Osteoblast (primary cell): ENCODE measurements at regions not wholly inside any gene's neighbourhood (a gene's known extent, or its start where the extent isn't known, plus 50 kb on each side); places are given as distances from the start of the nearest gene placed in this dataset.
A peak's percentile ranks its signal among the peaks of the same experiment; 100 is the strongest.

Experiments used
- DNase-seq: peaks from one replicate; pipeline ENCODE4 v3.0.0; 2011; ENCODE audit warnings: low spot score, mixed read lengths; ENCODE audit not compliant: insufficient read length; ENCODE audit errors: missing footprints
- H2AFZ ChIP-seq: 2 replicates; pipeline ENCODE4 v1.6.0; 2011; ENCODE audit warnings: mild to moderate bottlenecking, low read length
- H3K27ac ChIP-seq: 2 replicates; pipeline ENCODE4 v1.5.1; 2011; ENCODE audit warnings: mild to moderate bottlenecking, low read depth, low read length, moderate library complexity
- H3K27me3 ChIP-seq: 2 replicates; pipeline ENCODE4 v1.6.0; 2012; ENCODE audit warnings: mild to moderate bottlenecking, control low read depth, inconsistent platforms, low read length, moderate library complexity; ENCODE audit not compliant: insufficient read depth
- H3K36me3 ChIP-seq: 2 replicates; pipeline ENCODE4 v1.5.1; 2011; ENCODE audit warnings: mild to moderate bottlenecking, low read length, control low read depth, moderate library complexity; ENCODE audit not compliant: insufficient read depth
- H3K4me1 ChIP-seq: 2 replicates; pipeline ENCODE4 v1.5.1; 2011; ENCODE audit warnings: mild to moderate bottlenecking, low read length, control low read depth, moderate library complexity; ENCODE audit not compliant: insufficient read depth
- H3K4me2 ChIP-seq: 2 replicates; pipeline ENCODE4 v1.6.0; 2011; ENCODE audit warnings: mild to moderate bottlenecking, low read length; ENCODE audit not compliant: insufficient read depth
- H3K4me3 ChIP-seq: fragments of 200-600 bp; sonication (generic); 3 replicates; pipeline ENCODE4 v1.5.1; 2012; ENCODE audit warnings: mild to moderate bottlenecking, low read length, inconsistent platforms; ENCODE audit not compliant: insufficient read depth
- H3K79me2 ChIP-seq: 2 replicates; pipeline ENCODE4 v1.6.0; 2012; ENCODE audit warnings: mild to moderate bottlenecking, low read length, control low read depth, inconsistent platforms; ENCODE audit not compliant: insufficient read depth
- H3K9me3 ChIP-seq: 2 replicates; pipeline ENCODE4 v1.5.1; 2011; ENCODE audit warnings: low read depth, low read length, control low read depth
- H4K20me1 ChIP-seq: 2 replicates; pipeline ENCODE4 v1.6.0; 2012; ENCODE audit warnings: mild to moderate bottlenecking, low read length, control low read depth; ENCODE audit not compliant: insufficient read depth
- CTCF ChIP-seq: IDR thresholded peaks from 2 replicates; pipeline ENCODE4 v1.5.1; 2011; ENCODE audit warnings: mild to moderate bottlenecking, low read depth, low read length, moderate library complexity; ENCODE audit errors: extremely low read depth

GRCh38 chr2:238553159-238553558 lies 126.4 kb downstream of the ASB1 start:
- no peak overlapping the region for H2AFZ ChIP-seq
- no peaks in the 10 kb centered on the region for H3K36me3 ChIP-seq
- no peak overlapping the region for H3K4me2 ChIP-seq
- no peak for DNase-seq
- no peak overlapping the region for H3K4me3 ChIP-seq
- H3K27me3 ChIP-seq, result no peaks in the 10 kb centered on the region
- no peaks in the 10 kb centered on the region for H3K9me3 ChIP-seq
- no peak overlapping the region for H3K27ac ChIP-seq
- TF ChIP-seq CTCF, result no peak
- no peaks in the 10 kb centered on the region for H3K4me1 ChIP-seq
- H3K79me2 ChIP-seq, result no peaks in the 10 kb centered on the region
- no peaks in the 10 kb centered on the region for H4K20me1 ChIP-seq

- Histone ChIP-seq H3K4me3 (no peak overlapping the region), H2AFZ (no peak overlapping the region), H4K20me1 (no peaks in the 10 kb centered on the region), H3K4me2 (no peak overlapping the region), H3K79me2 (no peaks in the 10 kb centered on the region), H3K27me3 (no peaks in the 10 kb centered on the region), H3K9me3 (no peaks in the 10 kb centered on the region), H3K36me3 (no peaks in the 10 kb centered on the region), H3K4me1 (no peaks in the 10 kb centered on the region), H3K27ac (no peak overlapping the region)
- DNase-seq, result peak; percentile 73
- no peak for TF ChIP-seq CTCF
These were observed 128.0 kb downstream of the ASB1 start for GRCh38 chr2:238554468-238555315.

- no peaks in the 10 kb centered on the region for H3K9me3 ChIP-seq
These were observed 129.2 kb downstream of the ASB1 start for GRCh38 chr2:238555786-238556542.

More at GRCh38 chr2:238555786-238556542, 129.2 kb downstream of the ASB1 start:
- Histone ChIP-seq H3K4me3 (no peak overlapping the region), H3K36me3 (no peaks in the 10 kb centered on the region), H3K27me3 (no peaks in the 10 kb centered on the region), H3K79me2 (no peaks in the 10 kb centered on the region), H3K4me2 (no peak overlapping the region), H3K4me1 (no peaks in the 10 kb centered on the region), H2AFZ (no peak overlapping the region), H4K20me1 (no peaks in the 10 kb centered on the region), H3K27ac (no peak overlapping the region)
- no peak for TF ChIP-seq CTCF
- DNase-seq, result no peak
